HG02840 (cell line): ENCODE measurements at regions not wholly inside any gene's neighbourhood (a gene's known extent, or its start where the extent isn't known, plus 50 kb on each side); places are given as distances from the start of the nearest gene placed in this dataset.
"Not testable (repeated sequence)": the region's sequence is repeated elsewhere in the genome, so short reads cannot be mapped to it uniquely, and the experiment has no call there.

Experiments
- ATAC-seq: cut with Tn5 transposase; IDR thresholded peaks from one replicate; pipeline ENCODE4 v1.9.1; 2021; ENCODE audit warnings: mild to moderate bottlenecking, moderate library complexity, moderate number of reproducible peaks; ENCODE audit not compliant: unreplicated experiment, low FRiP score

DNA sequence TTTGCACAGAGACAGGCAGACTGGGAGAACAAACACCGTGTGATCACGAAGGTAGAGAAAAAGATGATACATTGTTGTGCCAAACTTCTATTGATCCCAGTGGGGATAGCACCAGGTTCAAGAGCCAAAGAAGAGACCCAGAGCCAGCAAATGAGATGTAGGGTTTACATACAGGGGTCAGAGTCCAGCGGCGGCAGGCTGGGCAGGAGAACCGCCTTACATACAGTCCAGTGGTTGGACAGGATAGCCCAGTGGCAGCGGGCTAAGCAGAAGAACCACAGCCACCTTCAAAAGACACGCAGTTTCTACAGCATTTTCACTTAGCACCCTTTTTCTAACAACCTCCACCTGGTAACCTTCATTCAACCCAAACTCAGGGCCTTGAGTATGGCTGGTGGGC is 932.8 kb downstream of the SLC4A3 start:
- ATAC-seq = no peak

DNA sequence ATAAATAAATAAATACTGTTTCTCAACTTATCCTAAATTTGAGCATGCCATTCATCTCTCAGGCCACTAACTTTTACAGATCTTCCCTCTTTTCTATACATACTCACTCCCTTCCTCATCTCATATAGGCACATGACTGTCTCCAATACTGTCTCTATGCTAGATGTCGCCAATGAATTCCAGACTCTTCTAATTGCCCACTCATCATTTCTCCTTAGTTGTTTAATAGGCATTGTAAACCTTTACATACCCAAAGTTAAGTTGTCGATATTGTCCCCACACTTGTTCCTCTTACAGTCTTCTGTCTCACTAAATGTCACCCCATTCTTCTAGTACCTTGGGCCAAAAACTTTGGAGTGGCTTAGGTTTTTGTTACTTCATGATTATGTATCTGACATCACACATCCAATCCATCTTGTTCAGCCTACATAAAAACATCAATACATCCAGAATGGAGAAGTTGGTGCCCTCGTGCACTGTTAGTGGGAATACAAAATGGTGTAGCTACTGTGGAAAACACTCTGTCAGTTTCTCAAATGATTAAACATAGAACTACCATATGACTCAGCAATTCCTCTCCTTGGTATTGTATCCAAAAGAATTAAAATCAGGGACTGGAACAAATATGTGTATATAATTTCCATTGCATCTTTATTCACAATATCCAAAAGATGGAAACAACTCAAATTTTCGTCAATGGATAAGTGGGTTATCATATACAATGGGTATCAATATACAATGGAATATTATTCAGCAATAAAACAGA is 935.1 kb downstream of the SLC4A3 start:
- no peak for ATAC-seq

GRCh38 chr2:220568296-220568695 is 940.9 kb downstream of the SLC4A3 start:
- ATAC-seq = no peak

DNA sequence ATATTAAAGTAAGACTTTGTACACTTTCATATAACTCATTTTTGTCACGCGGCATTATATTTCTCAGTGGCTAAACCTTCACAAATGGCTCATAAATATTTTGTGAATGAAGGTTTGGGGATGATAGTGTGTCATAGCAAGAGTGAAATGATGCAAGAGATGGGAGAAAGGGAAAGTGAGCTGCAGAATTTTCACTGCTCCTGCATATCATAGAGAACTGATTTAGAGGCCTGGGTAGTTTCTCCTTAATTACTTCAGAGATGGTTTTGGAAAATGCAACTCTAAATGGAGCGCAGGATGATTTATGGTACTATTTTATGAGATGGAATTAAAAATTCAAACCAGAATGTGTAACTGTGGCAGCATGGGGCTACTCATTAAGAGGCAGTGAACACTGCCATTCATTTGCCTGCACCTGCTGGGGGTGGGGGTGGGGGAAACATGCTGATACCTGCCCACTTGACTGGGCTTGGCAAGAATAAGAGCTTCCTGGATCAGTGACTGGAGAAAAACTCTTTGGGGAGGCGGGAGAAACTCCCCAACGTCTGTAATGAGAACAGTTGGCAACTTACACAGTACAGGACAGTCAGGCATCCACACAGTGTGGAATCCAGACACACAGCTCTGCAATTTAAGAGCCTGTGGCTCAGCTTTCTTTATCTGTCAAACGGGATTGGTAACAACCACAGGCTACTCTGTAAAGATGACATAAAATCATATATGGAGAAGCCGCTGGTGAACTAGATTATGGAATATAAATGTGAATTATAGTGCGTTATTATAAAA is 941.9 kb downstream of the SLC4A3 start:
- no peak for ATAC-seq

DNA sequence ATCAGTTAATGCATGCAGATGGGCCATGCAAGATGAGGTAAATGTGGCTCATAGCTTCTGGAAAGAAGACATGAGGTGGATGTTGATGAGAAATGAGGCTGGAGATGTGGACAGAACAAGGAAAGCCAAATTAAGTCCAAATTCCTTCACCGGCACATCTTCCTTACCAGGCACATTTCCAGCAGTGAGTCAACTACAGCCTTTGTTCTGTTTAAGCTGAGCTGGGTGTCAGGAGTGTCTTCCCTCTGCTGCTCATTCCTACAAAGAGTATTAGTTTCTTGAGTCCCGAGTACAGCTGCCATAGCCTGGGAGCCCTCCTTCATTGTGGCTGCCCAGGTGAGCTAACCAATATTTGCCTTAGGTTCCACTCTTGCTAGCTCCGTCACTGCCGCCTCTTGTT is 945.0 kb downstream of the SLC4A3 start:
- no peak for ATAC-seq

DNA sequence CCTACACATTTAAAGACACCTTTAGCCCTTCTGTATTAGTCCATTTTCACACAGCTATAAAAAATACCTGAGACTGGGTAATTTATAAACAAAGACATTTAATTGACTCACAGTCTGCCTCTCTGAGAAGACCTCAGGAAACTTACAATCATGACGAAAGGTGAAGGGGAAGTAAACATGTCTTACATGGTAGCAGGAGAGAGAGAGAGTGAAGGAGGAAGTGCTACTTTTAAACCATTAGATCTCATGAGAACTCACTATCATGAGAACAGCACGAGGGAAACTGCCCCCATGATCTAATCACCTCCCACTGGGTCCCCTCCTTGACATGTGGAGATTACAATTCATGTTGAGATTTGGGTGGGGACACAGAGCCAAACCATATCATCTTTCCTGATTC is 946.6 kb downstream of the SLC4A3 start:
- ATAC-seq = no peak

GRCh38 chr2:220575963-220576362 is 948.5 kb downstream of the SLC4A3 start:
- ATAC-seq = no peak

GRCh38 chr2:220579452-220579851 is 952.0 kb downstream of the SLC4A3 start:
- no peak for ATAC-seq

GRCh38 chr2:220580113-220580512 is 952.7 kb downstream of the SLC4A3 start:
- ATAC-seq = no peak

DNA sequence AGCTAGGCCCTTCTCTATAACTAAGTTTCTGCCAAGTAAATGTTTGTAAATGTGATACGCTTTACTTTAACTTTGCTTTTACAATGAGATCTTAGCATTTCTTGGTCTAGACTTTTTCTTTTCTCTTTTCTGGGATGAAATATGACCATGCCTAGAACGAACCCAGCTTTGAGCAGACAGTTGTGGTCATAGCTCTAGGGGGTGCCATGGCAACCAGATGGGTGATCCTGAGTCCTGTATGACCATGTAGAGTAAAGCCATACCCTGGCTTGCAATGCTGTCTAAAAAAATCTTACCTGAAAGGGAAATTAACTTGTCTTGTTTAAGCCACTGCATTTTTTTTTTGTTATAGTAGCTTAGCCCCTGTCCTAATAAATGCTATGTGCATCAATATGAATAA is 956.3 kb downstream of the SLC4A3 start:
- ATAC-seq = no peak

GRCh38 chr2:220585241-220585640 is 957.8 kb downstream of the SLC4A3 start:
- no peak for ATAC-seq

- ATAC-seq = no peak
Measured at GRCh38 chr2:220586980-220587530, 959.6 kb downstream of the SLC4A3 start.

GRCh38 chr2:220588148-220588547 is 960.7 kb downstream of the SLC4A3 start:
- ATAC-seq = no peak

DNA sequence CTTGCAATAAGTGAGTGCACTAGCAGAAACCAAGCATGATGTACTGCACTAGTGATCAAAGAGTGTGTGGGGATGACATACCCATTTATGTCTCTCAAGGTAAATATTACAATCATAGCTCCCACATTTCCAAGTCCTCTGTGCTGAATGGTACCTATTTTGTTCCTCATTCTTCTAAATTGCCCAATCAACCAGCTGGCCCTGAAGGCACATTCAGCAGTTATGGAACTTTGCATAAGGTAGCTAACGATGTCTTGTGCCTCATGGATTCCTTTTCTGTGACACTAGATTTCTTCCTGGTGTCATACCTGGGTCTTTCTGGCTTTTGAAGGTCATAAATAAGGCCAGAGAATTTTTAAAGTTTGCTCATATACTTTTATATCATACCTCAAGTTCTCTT is 963.0 kb downstream of the SLC4A3 start:
- ATAC-seq = no peak

- ATAC-seq = no peak
Measured at GRCh38 chr2:220593526-220593925, 966.1 kb downstream of the SLC4A3 start.

GRCh38 chr2:220601674-220602073 is 970.4 kb downstream of the EPHA4 start:
- no peak for ATAC-seq

DNA sequence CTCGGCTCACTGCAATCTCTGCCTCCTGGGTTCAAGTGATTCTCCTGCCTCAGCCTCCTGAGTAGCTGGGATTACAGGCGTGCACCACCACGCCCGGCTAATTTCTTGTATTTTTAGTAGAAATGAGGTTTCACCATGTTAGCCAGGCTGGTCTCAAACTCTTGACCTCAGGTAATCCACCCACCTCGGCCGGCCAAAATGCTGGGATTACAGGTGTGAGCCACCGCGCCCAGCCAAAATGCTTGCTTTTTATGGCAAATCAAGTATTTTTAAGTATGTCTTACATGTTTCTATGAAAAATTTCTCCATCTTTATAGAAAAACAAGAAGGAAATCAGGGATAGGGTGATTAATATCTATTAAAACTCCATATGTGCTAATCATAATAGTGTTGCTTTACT is 959.1 kb downstream of the EPHA4 start:
- not testable (repeated sequence) for ATAC-seq

GRCh38 chr2:220614064-220614463 is 958.0 kb downstream of the EPHA4 start:
- no peak for ATAC-seq

GRCh38 chr2:220619525-220620220 is 952.4 kb downstream of the EPHA4 start:
- ATAC-seq = no peak

DNA sequence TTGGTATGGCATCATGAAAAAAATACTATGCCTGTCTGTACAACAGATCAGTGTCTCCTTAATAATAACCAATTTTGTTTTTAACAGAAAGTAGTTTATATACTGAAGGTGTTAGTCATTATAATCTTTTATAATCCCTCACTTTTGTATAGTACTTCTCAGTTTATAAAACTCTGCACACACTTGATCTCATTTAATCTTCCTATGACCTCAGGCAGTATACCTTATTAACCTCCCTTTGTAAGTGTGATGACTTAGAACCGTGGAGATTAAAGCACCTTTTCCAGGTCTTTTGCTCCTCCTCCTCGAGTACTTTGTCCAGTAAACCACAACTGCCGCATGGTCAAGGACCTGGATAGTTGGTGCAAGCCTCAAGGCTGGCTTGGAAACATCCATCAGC is 945.5 kb downstream of the EPHA4 start:
- ATAC-seq = no peak

GRCh38 chr2:220628252-220628651 is 943.9 kb downstream of the EPHA4 start:
- ATAC-seq = no peak
